Activated CD4-positive, CD25-positive, alpha-beta regulatory T cell (primary cell): ENCODE measurements at regions not wholly inside any gene's neighbourhood (a gene's known extent, or its start where the extent isn't known, plus 50 kb on each side); places are given as distances from the start of the nearest gene placed in this dataset.
A peak's percentile ranks its signal among the peaks of the same experiment; 100 is the strongest.
"Not testable (repeated sequence)": the region's sequence is repeated elsewhere in the genome, so short reads cannot be mapped to it uniquely, and the experiment has no call there.

ENCODE experiments used
- DNase-seq, 4 experiments: peaks; one replicate each; lab custom pipeline; 2025; lab: John Stamatoyannopoulos, UW

DNA sequence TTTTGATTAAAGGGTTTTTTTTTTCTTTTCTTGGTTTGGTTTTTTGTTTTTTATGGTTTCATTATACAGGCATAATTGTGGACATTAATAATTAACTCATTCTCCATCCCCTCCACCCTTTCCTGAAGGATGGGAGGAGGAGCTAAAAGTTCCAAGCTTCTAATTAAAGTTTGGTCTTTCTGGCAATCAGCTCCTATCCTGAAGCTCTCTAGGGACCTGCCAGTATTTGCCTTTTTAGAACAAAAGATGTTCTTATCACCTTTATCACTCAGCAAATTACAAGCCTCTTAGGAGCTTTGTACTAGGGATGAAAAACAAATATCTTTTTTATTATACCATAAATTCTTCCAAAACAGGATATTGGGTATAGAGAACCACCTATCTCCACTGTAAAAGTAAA, 589.8 kb downstream of the PDHA2 start:
- no peak for DNase-seq

DNA sequence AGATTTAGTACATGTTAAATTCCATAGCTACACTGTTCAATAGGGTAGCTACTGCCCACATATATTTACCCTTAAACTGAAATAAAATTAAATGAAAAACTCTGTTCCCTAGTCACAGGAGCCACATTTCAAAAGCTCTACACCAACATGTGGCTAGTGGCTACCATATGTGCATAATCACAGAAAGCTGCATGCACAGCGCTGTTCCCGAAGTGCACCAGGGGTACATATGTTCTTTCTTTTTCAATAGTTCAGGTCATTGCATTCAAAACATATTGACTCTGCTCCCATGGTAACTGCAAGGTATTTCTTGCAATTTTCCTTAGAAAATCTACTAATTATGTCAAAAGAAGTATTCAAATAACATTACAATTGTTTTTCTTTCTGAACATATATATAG, 591.2 kb downstream of the PDHA2 start:
- DNase-seq = no peak

DNA sequence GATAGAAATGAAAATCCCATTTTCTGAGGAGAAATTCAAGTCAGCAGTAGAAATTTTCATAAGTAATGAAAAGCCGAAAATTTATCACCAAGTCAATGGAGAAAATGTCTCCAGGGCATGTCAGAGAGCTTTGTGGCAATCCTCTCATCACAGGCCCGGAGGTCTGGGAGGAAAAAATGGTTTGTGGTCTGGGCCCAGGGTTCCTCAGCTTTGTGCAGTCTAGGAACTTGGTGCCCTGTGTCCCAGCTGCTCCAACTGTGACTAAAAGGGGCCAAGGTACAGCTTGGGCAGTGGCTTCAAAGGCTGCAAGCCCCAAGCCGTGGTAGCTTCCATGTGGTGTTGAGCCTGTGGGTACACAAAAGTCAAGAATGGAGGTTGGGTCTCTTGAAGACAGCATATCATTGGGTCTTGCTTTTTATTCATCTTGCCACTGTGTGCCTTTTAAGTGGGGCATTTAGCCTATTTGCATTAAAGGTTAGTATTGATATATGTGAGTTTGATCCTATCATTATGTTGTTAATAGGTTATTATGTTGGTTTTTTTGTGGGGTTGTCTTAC, 608.5 kb downstream of the PDHA2 start:
- no peak for DNase-seq

DNA sequence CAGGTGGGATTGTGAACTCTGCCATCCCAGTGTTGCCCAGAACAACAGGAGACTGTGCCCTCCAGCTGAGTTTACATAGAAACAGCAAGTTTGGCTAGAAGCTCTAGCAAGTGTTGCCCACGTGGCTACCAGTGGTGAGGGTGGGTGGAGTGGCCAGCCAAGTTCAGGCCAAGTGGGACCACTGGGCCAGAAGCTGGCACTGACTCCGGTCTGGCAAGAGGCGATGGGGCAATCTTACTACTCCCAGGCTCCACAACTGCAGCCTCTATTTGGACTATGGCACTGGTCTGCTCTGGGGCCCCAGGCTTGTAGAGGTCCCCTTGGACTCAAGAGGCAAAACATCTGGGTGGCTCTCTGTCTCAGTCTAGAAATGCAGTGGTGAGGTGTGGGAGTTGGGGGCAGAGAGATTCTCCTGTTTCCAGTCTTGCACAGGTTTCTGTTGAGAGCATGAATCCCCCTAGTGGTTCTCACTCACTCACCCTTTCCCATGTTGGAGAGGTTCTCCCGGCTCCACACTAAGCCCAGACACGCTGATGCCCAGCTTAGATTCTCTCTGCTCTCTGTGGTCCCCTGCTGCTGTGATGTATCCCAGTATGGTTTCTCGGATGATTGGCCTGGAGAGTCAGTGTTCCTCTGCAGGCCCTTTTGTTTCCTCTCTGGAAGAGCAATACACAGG, 615.3 kb downstream of the PDHA2 start:
- no peak for DNase-seq

DNA sequence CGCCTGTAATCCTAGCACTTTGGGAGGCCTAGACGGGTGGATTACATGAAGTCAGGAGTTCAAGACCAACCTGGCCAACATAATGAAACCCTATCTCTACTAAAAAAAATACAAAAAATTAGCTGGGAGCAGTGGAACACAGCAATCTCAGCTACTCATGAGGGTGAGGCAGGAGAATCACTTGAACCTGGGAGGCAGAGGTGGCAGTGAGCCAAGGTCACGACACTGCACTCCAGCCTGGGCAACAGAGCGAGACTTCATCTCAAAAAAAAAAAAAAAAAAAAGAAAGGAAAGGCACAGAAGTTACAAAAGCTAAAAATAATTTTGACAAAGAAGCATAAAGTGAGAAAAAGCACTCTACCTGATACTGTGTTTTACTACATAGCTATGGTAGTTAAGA, 618.1 kb downstream of the PDHA2 start:
- DNase-seq = not testable (repeated sequence)

DNA sequence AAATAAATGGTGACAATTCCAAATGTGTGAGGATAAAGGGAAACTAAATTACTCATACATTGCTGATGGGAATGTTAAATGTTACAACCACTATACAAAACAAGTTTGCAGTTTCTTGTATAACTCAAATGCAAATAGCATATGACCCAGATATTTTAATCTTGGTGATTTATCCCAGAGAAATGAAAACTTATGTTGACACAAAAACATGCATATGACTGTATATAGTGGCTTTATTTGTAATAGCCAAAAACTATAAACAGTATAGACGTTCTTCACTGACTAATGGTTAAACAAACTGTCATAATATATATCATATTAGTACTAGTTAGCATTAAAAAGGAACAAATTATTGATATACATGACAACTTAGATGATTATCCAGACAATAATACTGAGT, 619.2 kb downstream of the PDHA2 start:
- no peak for DNase-seq

DNA sequence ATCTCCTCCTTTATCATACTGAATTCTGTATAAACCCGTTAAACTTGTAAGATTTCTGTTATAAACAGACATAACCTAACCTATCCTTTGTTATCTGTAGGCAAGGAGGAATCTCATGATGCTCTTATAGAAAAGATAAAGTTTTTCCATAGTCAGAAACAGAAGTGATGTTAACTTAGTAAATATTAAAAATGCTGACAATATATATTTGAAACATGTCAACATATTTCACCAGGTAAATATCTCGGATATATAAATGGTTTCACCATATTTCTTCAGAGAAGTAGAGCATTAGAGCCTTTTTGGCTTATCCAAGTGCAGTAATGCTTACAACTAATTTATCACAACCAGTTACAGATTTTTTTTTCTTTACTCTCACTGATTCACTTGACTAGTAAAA, 625.9 kb downstream of the PDHA2 start:
- no peak for DNase-seq

DNA sequence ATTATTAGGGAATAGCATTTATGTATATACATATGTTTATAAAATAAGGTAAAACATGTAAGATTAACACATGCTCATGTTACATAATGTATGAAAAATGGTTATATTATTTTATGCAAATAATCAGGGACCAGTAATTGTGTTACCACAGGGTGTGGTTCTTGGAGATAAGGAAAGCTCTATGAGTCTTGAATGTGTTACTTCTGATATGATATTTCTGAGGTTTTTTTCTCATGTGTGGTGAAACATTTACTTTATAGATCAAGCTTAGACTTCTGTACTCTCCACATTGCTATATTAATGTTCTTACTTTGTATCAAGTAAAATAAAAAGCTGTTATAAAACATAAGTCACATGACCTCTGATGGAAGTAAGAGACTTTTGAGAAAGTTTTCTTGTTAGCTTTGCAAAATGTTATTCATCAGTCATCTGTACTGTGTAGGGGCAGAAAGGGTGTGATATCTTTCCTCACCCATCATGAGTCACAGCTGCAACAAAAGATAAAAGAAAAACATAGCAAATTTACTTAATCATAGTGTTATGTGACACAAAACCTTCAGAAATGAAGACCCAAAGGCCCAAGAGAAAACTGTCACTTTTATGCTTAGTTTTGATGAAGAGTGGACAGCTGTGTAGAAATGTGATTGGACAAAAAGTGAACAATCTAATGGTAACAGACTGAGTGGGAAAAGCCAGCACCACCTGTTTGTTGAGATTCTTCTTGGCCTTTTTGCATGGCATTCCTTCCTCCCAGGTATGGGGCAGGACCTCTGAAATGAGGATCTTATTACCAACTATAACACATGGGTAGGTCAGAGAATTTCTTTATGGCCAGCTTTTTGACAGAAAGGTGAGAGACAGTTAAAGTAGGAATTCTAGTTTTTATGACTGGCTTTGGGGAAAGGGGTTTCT, 632.3 kb downstream of the PDHA2 start:
- no peak for DNase-seq

DNA sequence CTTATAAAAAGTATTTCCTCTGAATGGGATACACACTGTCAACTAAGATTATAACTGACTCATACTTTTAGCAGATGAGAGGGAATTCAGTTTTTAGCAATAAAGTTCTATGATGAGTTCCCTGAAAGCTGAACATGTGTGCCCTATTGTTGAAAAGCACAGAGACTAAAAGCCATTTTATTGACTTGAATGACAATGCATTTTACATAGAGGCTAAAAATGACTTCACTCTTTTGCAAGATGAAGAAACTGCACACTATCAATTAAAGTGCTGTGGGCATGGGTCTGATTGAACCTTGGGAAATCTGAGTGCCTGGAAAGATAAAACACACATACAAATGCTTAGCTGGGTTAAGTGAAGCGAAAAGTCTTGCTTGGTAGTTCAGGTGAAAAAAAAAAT, 633.4 kb downstream of the PDHA2 start:
- DNase-seq = no peak

DNA sequence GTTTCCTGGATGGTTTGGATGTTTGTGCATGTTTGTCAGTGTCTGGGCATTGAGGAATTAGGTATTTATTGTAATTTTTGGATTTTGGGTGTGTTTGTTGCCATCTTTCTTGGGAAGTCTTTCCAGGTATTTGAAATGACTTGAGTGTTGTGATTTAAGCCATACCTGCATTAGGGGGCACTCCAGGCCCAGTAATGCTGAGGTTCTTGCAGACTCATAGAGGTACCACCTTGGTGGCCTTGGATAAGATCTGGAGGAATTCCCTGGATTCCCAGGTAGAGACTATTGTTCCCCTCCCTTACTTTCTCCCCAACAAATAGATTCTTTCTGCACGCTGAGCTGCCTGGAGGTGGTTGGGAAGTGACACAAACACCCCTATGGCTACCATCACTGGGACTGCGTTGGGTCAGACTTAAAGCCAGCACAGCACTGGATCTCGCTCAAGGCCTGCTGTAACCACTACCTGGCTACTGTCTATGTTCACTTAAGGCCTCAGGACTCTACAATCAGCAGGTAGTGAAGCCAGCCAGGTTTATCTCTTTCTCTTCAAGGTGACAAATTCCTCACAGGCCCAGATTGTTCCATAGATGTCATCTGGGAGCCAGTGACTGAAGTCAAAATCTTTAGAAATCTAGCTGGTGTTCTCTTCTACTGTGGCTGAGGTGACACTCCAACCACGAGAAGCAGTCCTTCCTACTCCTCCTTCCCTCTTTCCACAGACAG, 643.6 kb downstream of the PDHA2 start:
- DNase-seq = no peak

DNA sequence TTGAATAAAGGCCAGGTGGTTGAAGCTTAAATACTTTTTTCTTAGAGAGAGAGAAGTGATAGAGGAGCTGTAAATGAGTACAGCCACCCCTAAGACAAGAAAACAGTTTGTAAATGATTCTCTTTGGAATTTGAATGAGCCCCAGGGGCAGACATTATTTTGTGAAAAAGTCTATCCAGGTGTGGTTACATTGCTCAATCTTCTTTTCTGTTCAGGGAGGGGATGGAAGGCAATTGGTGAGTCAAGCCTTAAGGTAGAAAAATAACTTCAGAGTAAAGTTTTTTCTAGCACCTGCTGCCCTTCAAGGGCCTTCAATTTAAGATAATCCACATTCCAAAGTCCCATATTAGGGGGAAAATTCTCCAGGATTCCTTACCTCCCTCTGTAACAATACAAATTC, 646.7 kb downstream of the PDHA2 start:
- DNase-seq = no peak

DNA sequence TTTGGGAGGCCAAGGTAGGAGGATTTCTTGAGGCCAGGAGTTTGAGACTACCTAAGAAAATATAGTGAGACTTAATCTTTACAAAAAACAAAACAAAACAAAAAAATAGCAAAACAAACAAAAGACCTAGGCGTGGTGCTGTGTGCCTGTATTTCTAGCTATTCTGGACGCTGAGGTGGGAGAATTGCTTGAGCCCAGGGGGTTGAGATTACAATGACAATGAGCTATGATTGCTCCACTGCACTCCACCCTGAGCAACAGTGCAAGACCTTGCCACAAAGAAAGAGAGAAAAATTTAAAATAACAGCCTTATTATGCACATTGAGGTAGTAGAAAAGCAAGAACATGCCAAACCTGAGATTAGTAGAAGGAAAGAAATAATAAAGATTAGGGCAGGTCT, 657.7 kb downstream of the PDHA2 start:
- DNase-seq = no peak

DNA sequence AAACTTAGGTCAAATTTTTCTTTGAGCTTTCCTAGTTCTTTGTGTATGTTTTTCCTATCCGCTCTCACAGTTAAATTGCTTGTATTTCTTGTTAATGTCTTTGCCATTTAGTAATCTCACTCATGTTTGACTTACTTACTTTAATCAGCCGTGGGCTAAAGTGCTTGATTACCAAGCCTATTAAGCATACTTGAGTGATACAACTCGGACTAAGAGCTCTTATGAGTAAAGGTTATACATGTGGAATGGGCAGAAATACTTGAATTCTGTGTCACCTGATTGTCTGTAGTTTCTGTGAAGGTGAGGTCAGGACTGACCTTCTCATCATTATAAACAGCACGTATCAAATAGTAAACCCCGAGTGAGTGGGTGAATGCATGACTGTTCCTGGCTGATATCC, 664.5 kb downstream of the PDHA2 start:
- DNase-seq = no peak

DNA sequence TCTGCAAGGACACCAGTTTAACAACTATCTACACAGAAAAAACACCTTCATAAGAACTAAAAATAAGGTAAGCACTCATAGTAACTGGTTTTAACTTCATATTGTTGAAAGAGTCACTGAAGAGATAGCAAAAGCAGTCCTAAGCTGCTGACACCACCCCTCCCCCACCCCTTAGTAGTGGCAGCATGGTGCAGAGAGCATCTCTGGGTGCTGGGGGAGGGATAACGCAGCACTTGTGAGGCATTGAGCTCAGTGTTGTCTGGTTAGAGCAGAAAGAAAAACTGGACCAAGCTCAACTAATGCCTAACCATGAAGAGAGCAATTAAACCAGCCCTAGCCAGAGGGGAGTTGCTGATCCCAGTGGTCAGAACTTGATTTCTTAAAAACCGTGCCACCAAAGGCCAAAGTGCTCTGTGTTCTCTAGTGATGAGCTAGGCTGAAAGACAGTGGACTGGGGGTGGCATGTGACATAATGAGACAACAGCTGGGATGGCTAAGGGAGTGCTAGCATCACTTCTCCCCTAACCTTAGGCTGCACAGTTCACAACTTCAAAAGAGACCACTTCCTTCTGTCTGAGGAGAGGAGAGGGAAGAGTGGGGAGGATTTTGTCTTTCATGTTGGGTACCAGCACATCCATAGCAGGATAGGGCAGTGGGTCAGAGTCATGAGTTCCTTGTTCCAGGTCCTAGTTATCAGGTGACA, 669.3 kb downstream of the PDHA2 start:
- no peak for DNase-seq

DNA sequence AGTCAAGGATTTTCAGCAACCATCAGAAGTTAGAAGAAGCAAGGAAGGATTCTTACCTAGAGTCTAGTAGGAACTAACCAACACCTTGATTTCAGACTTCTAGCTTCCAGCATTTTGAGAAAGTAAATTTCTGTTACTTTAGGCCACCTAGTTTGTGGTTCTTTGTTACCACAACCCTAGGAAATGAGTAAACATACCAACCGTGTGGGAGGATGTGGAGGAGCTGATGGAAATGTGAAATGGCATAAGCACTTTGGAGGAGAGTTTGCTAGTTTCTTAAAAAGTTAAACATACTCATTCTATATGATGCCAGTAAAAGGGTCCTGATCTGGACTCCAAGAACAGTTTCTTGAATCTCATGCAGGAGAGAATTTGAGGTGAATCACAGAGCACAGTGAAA, 679.4 kb downstream of the PDHA2 start:
- no peak for DNase-seq

DNA sequence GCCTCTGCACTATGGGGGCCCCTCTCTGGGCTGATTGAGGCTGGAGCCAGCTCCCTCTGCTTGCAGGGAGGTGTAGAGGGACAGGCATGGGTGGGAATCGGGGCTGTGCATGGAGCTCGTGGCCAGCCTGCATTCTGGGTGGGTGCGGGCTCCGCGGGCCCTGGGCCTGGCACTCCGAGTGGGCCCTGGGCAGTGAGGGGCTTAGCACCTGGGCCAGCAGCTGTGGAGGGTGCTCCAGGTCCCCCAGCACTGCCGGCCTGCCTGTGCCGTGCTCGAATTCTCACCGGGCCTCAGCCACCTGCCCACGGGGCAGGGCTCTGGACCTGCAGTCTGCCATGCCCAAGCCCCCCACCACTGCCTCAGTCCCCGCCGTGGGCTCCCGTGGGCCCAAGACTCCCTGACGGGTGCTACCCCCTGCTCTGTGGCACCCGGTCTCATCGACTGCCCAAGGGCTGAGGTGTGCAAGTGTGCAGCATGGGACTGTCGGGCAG, 681.2 kb downstream of the PDHA2 start:
- DNase-seq = peak in 1 of 4 experiments; percentile 0

DNA sequence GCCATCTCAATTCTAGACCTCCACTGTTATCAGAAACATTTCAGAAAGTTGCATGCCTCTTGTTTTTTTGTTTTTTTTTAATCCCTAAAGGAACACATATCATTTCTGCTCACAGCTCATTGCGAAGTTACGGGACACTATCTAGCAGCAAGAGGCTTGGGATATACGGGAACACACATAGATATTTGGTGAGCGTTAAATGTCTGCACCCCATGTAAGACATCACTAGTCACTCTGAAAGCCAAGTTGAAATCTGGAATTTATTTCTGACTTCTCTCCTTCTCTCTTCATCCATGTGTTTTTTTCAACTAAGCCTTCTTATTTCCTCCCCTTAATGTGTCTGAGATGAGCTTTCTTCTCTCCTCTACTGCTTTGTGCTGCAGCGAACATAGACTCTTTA, 683.7 kb downstream of the PDHA2 start:
- no peak for DNase-seq

DNA sequence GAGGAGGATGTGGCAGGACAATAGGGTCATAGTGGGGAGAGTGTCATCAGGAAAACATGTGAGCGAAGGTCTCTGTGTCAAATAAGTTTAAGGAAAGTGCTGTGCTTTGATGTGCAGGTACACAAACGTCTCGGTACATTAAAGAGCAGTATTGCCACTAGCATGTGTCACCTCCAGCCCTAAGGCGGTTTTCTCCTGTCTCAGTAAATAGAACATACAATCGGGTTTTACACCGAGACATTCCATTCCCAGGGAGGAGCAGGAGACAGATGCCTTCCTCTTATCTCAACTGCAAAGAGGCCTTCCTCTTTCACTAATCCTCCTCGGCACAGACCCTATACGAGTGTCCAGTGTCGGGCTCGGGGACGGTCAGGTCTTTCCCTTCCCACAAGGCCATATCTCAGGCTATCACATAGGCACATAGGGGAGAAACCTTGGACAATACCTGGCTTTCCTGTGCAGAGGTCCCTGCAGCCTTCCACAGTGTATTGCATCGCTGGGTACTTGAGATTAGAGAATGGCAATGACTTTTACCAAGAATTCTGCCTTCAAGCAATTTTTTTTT, 684.5 kb downstream of the PDHA2 start:
- DNase-seq = no peak

DNA sequence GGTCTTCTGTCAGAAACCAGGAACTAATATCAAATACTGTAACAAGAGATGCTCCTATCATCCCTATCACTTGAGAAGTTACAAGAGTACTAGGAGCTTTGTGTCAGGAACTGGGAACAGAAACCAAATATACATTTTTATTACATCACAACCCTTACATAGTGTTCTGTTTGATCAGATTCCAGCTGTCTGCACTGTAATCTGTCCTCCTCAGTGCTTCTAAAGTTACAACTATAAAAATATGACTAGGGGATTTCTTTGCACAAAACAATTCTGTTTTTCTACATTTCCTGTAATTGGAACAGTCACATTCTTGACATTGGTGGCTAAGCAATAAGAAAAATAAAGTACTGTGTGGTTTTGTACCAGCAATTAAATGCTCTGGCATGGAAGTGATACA, 686.0 kb downstream of the PDHA2 start:
- DNase-seq = no peak

DNA sequence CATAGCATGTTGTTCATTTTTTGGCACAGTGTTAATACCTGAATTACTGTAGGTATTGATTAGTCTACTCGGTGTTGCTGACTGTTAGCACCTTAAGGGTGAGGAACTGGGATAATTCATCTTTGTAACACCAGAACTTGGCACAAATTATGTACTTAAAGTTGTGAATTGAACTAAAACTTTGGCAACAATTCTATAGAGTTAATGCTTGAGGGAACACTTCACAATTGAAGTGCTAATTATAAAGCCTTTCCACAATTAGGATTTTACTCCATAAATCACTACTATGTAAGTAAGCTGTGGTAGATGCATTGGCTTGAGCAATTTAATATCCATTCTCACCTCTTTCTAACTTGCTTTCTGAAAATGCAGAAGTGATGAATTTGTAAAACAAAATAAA, 686.7 kb downstream of the PDHA2 start:
- DNase-seq = no peak

DNA sequence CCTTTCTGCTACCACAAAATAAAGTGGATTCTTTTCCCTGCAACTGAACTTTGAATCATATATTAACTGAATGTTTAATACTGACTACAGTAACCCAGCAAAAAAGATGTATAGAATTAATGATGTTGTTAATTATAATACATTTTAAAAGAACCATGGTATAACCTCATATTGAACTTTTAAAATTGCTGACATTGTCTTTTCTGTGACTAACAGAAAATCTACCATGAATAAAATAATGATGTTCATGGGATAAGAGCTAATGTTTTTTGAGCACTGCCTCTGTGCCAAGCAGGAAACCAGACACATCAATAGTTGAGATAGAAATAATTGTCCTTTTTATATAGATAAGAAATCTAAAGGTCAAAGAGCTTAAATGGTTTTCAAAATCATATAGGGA, 691.9 kb downstream of the PDHA2 start:
- no peak for DNase-seq
